Left lung (tissue), 4 donors: ENCODE measurements at regions not wholly inside any gene's neighbourhood (a gene's known extent, or its start where the extent isn't known, plus 50 kb on each side); places are given as distances from the start of the nearest gene placed in this dataset.

Source experiments
- ATAC-seq: fragments of 200-7000 bp; cut with Tn5 transposase; one replicate; pipeline ENCODE4 v1.9.1; 2020; ENCODE audit warnings: moderate library complexity
- DNase-seq, 4 donors: peaks; one replicate each; pipeline ENCODE4 v3.0.0-alpha.2; 2013 to 2020
- H3K27ac ChIP-seq, 2 donors: fragments of 200-600 bp; sonication (generic) in 1 of 2; one replicate each; pipeline versions ENCODE4 v1.5.0 to v1.8.0; 2020 to 2021
- H3K27me3 ChIP-seq, 2 donors: fragments of 200-600 bp; sonication (generic) in 1 of 2; one replicate each; pipeline versions ENCODE4 v1.5.0 to v1.8.0; 2020 to 2021
- H3K36me3 ChIP-seq, 2 donors: fragments of 200-600 bp; sonication (generic) in 1 of 2; one replicate each; pipeline versions ENCODE4 v1.5.0 to v1.8.0; 2020 to 2021
- H3K4me1 ChIP-seq, 2 donors: fragments of 200-600 bp; one replicate each; pipeline ENCODE4 v1.8.0; 2021
- H3K4me3 ChIP-seq, 2 donors: fragments of 200-600 bp; sonication (generic) in 1 of 2; one replicate each; pipeline versions ENCODE4 v1.5.0 to v1.8.0; 2020 to 2021; ENCODE audit warnings: mild to moderate bottlenecking in 1 of 2
- H3K9me3 ChIP-seq, 2 donors: fragments of 200-600 bp; sonication (generic) in 1 of 2; one replicate each; pipeline versions ENCODE4 v1.5.0 to v1.8.0; 2020 to 2021
- intact Hi-C, 2 donors: fragments of 100-400 bp; cut with DNase I; formaldehyde crosslinking; loops; one replicate each; pipeline versions ENCODE4 v1.11.2 to v1.14.2; 2022
- TF ChIP-seq, protein P1 (sequence below), 2 donors: fragments of 200-600 bp; sonication (generic) in 1 of 2; IDR thresholded peaks; one replicate each; pipeline versions ENCODE4 v1.5.0 to v1.8.0; 2021; ENCODE audit warnings: antibody characterized with exemption in 2 of 2
- donor health status: DM: no; HTN: yes; CAD: no.
- donor health status: DM: no; HTN: no; CAD: no.

DNA sequence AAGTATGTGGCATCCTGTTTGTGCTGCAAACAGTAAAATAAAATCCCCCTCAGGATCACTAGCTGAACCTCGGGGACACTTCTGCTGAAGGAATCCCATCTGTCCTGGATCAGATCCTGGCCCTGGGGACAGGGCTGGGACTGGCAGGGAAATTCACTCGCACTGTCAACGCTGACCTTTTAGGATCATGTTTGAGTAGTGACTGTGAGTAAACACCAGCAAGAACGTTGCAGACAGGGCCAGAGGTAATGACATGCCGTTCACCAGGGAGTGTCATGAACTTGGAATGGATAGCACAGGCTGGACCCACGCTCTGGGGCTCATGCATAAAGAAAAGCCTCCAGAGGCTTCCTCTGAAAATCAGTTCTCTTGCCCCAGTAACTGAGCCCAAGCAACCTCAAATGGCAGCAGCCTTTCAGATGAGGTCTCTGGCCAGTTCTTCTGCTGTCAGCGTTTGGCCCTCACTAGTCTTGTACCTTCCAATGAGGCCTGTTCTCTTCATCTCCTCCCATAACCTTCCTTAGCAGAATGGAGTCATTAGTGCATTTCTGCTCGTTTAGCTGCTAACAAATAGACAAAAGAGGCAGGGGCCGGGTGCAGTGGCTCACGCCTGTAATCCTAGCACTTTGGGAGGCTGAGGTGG, 51.0 kb upstream of the BARX2 start:
- ATAC-seq = peak; percentile 81
- intact Hi-C loops = no loop called here
- Histone ChIP-seq H3K27me3 (no peaks in the 10 kb centered on the region), H3K9me3 (no peaks in the 10 kb centered on the region), H3K4me3 (peak overlapping the region in 1 of 2 donors; percentile 11), H3K36me3 (no peaks in the 10 kb centered on the region), H3K27ac (peak overlapping the region; percentile 68 to 69), H3K4me1 (peaks cover 8 to 28% of the 10 kb centered on the region in 2 donors)
- TF ChIP-seq, protein P1, sequence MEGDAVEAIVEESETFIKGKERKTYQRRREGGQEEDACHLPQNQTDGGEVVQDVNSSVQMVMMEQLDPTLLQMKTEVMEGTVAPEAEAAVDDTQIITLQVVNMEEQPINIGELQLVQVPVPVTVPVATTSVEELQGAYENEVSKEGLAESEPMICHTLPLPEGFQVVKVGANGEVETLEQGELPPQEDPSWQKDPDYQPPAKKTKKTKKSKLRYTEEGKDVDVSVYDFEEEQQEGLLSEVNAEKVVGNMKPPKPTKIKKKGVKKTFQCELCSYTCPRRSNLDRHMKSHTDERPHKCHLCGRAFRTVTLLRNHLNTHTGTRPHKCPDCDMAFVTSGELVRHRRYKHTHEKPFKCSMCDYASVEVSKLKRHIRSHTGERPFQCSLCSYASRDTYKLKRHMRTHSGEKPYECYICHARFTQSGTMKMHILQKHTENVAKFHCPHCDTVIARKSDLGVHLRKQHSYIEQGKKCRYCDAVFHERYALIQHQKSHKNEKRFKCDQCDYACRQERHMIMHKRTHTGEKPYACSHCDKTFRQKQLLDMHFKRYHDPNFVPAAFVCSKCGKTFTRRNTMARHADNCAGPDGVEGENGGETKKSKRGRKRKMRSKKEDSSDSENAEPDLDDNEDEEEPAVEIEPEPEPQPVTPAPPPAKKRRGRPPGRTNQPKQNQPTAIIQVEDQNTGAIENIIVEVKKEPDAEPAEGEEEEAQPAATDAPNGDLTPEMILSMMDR (IDR thresholded peaks at IDR 0.05) = no peak
- no peak for DNase-seq

DNA sequence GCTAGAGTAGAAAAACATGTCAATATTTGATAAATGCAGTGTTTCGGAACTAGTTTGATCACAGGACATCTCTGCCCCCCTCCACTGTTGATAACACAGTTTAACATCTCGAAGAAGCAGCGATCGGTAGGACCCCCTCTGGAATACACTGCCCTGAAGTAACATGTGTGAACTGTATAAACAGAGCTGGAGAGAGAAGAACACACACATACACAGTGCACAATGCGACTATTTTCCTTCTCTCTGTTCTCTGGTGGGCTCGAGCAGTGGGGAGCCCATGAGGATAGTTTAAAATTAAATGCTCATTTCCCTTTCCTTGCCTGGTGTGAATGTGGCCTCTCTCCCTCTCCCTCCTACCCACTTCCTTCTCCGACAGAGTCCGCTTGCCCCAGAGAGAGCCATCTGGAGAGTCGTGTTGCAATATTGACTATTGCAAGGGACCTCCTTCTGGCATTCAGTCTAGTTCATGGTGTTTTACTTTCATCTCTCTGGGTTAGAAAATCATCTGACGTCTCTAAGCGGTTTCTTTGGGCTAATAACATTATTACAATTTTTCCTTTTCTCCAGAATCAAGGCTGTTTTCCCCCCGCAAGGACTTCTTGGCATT, 51.6 kb upstream of the BARX2 start:
- ATAC-seq (peak; percentile 94), DNase-seq (peak in 3 of 4 donors; percentile 54 to 80 (median 65))
- no peaks in the 10 kb centered on the region for H3K9me3 ChIP-seq
- H3K27ac ChIP-seq = peak overlapping the region; percentile 68 to 69
- H3K4me1 ChIP-seq = peaks cover 8 to 34% of the 10 kb centered on the region in 2 donors
- intact Hi-C loops = no loop called here
- H3K4me3 ChIP-seq = peak overlapping the region in 1 of 2 donors; percentile 11
- TF ChIP-seq, protein P1 (IDR thresholded peaks at IDR 0.05) = no peak
- no peaks in the 10 kb centered on the region for H3K27me3 ChIP-seq
- H3K36me3 ChIP-seq = no peaks in the 10 kb centered on the region

DNA sequence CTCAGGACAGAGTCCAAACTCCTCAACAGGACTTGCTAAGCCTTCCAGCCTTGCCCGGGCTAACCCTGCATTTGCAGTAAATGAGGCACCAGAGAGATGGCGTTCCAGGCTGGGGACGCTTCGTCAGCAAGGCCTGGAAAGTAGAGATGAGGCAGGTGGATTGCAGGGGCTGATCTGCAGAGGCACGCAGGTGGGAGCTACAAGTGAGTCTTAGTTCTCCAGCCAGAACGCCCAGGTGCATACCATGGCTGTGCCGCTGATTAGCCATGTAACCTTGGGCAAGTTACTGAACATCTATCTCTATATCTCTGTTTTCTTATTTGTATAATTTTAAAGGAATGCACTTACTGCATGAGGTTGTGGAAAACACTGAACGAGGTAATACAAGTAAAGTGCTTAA, 52.7 kb upstream of the BARX2 start:
- intact Hi-C loops = no loop called here
- no peak overlapping the region for H3K4me3 ChIP-seq
- H3K27me3 ChIP-seq = no peaks in the 10 kb centered on the region
- TF ChIP-seq, protein P1 (IDR thresholded peaks at IDR 0.05) = no peak
- no peaks in the 10 kb centered on the region for H3K36me3 ChIP-seq
- H3K27ac ChIP-seq = no peak overlapping the region
- DNase-seq (no peak), ATAC-seq (peak; percentile 40)
- no peaks in the 10 kb centered on the region for H3K9me3 ChIP-seq
- peaks cover 8 to 44% of the 10 kb centered on the region in 2 donors for H3K4me1 ChIP-seq

DNA sequence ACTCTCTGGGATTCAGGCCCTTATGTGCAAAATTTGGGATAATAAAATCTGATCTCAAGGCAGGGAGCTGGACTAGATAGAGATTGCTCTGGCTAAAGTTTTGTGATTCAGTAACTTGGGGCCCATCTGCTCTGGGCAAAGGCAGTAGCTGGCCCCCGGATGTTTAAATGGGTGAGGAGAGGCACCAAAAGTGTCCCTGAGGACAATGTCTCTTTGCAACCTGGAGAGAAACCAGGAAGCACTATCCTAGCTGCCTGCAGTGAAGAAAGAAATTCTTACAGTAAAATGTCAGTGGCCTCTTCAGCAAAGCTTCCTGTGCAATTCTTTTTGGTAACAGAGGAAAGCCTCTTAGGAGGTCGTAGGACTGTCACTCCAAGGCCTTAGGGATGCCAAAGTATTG, 54.6 kb upstream of the BARX2 start:
- H3K9me3 ChIP-seq = no peaks in the 10 kb centered on the region
- ATAC-seq = no peak
- DNase-seq = no peak
- no peaks in the 10 kb centered on the region for H3K36me3 ChIP-seq
- no peak overlapping the region for H3K27ac ChIP-seq
- no peaks in the 10 kb centered on the region for H3K27me3 ChIP-seq
- peaks cover 14 to 55% of the 10 kb centered on the region in 2 donors for H3K4me1 ChIP-seq
- H3K4me3 ChIP-seq = no peak overlapping the region
- TF ChIP-seq, protein P1 (IDR thresholded peaks at IDR 0.05) = no peak
- intact Hi-C loops = no loop called here

DNA sequence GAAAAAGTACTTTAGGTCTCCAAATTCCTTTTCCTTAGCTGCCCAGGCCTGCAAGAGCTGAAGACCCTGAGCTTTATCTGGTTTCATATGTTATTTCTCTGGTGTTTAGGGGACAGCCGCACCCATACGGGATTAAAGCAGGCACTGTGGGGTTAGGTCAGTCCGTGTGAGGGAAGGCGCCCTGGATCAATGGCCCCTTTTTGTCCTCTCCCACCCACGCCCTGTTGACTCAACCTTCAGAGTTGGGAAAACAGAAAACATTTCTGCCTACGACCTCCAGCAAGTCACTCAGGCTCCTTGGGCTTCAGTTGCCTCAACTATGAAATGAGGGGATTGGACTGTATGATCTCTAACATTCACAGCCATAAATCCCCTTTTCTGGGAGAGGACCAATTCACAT, 55.2 kb upstream of the BARX2 start:
- TF ChIP-seq, protein P1 (IDR thresholded peaks at IDR 0.05) = no peak
- H3K4me1 ChIP-seq = peaks cover 14 to 56% of the 10 kb centered on the region in 2 donors
- H3K36me3 ChIP-seq = no peaks in the 10 kb centered on the region
- no peak overlapping the region for H3K27ac ChIP-seq
- H3K4me3 ChIP-seq = no peak overlapping the region
- DNase-seq (no peak), ATAC-seq (no peak)
- intact Hi-C loops = no loop called here
- no peaks in the 10 kb centered on the region for H3K27me3 ChIP-seq
- H3K9me3 ChIP-seq = no peaks in the 10 kb centered on the region
